ENCODE measurements at regions not wholly inside any gene's neighbourhood (a gene's known extent, or its start where the extent isn't known, plus 50 kb on each side); places are given as distances from the start of the nearest gene placed in this dataset.

DNA sequence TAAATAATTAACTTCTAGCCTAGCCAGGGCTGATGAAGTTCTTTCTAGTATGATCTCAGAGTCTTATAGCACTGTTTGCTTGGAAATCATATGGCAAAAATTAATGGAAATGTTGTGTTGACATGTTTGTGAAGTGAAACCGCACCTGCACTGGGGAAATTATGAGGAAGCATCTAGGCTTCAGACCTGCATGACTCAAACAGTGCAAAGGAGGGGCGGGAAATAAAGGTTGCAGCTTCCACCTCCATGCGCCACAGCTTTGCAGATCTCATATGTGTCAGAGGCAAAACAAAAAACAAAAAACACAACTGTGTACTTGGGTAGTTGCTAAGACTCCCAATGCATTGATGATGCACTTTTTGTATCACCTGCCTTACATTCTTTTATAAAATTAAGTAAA lies 1080.6 kb downstream of the PLA2G4A start:
- no peak overlapping the region for H3K27ac ChIP-seq (ENCODE audit: low read length)
- H3K27me3 ChIP-seq (ENCODE audit: insufficient read depth, low read length, poor library complexity) = no peaks in the 10 kb centered on the region
- H3K9me3 ChIP-seq (ENCODE audit: insufficient read depth, low read length, severe bottlenecking) = no peaks in the 10 kb centered on the region
- no peak for TF ChIP-seq EZH2 (IDR thresholded peaks at IDR 0.05; ENCODE audit: borderline replicate concordance, low read depth, low read length, severe bottlenecking)
- TF ChIP-seq, protein P1, sequence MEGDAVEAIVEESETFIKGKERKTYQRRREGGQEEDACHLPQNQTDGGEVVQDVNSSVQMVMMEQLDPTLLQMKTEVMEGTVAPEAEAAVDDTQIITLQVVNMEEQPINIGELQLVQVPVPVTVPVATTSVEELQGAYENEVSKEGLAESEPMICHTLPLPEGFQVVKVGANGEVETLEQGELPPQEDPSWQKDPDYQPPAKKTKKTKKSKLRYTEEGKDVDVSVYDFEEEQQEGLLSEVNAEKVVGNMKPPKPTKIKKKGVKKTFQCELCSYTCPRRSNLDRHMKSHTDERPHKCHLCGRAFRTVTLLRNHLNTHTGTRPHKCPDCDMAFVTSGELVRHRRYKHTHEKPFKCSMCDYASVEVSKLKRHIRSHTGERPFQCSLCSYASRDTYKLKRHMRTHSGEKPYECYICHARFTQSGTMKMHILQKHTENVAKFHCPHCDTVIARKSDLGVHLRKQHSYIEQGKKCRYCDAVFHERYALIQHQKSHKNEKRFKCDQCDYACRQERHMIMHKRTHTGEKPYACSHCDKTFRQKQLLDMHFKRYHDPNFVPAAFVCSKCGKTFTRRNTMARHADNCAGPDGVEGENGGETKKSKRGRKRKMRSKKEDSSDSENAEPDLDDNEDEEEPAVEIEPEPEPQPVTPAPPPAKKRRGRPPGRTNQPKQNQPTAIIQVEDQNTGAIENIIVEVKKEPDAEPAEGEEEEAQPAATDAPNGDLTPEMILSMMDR (IDR thresholded peaks at IDR 0.05; ENCODE audit: borderline replicate concordance, extremely low read depth, low read length, poor library complexity, severe bottlenecking) = no peak
- no peak overlapping the region for H3K4me2 ChIP-seq (ENCODE audit: insufficient read depth, low read length)
- H3K36me3 ChIP-seq (ENCODE audit: insufficient read depth, low read length) = no peaks in the 10 kb centered on the region
- no peaks in the 10 kb centered on the region for H3K4me1 ChIP-seq (ENCODE audit: insufficient read depth, low read length)
- H2AFZ ChIP-seq (ENCODE audit: low read depth, low read length) = no peak overlapping the region
- H4K20me1 ChIP-seq (ENCODE audit: insufficient read depth, low read length) = no peaks in the 10 kb centered on the region
- DNase-seq (no peak), ATAC-seq (ENCODE audit: insufficient read depth, low read depth) (no peak)
- H3K4me3 ChIP-seq (ENCODE audit: low read depth in 1 of 2, low read length in 2 of 2) = no peak overlapping the region
- H3K79me2 ChIP-seq (ENCODE audit: insufficient read depth, low read length) = no peaks in the 10 kb centered on the region
- H3K9ac ChIP-seq (ENCODE audit: low read depth, low read length) = no peak overlapping the region

DNA sequence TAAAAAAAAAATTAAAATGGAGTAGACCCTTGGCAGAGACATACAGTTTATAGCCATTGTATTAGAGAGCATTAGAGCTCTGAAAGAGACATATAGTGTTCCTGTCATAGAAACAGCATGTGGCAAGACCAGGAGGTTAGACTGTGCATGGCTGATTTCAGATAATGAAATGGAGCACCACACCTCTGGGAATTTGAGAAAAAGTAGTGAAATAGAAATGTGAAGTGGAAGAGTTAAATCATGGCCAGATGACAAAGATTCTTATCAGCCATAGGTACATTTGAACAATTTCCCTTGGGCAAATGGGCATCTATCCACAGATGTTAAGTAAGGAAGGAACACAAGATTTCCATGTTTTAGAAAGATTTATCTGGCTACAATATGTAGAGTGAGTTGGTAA lies 1083.1 kb downstream of the PLA2G4A start:
- Histone ChIP-seq H3K27me3 (ENCODE audit: insufficient read depth, low read length, poor library complexity) (no peaks in the 10 kb centered on the region), H3K27ac (ENCODE audit: low read length) (no peak overlapping the region), H3K4me2 (ENCODE audit: insufficient read depth, low read length) (no peak overlapping the region), H3K4me3 (ENCODE audit: low read depth in 1 of 2, low read length in 2 of 2) (no peak overlapping the region), H3K4me1 (ENCODE audit: insufficient read depth, low read length) (no peaks in the 10 kb centered on the region), H3K9me3 (ENCODE audit: insufficient read depth, low read length, severe bottlenecking) (no peaks in the 10 kb centered on the region), H4K20me1 (ENCODE audit: insufficient read depth, low read length) (no peaks in the 10 kb centered on the region), H3K9ac (ENCODE audit: low read depth, low read length) (no peak overlapping the region), H2AFZ (ENCODE audit: low read depth, low read length) (no peak overlapping the region), H3K79me2 (ENCODE audit: insufficient read depth, low read length) (no peaks in the 10 kb centered on the region), H3K36me3 (ENCODE audit: insufficient read depth, low read length) (no peaks in the 10 kb centered on the region)
- DNase-seq (no peak), ATAC-seq (ENCODE audit: insufficient read depth, low read depth) (no peak)
- TF ChIP-seq EZH2 (IDR thresholded peaks at IDR 0.05; ENCODE audit: borderline replicate concordance, low read depth, low read length, severe bottlenecking) = no peak
- TF ChIP-seq, protein P1 (IDR thresholded peaks at IDR 0.05; ENCODE audit: borderline replicate concordance, extremely low read depth, low read length, poor library complexity, severe bottlenecking) = no peak

DNA sequence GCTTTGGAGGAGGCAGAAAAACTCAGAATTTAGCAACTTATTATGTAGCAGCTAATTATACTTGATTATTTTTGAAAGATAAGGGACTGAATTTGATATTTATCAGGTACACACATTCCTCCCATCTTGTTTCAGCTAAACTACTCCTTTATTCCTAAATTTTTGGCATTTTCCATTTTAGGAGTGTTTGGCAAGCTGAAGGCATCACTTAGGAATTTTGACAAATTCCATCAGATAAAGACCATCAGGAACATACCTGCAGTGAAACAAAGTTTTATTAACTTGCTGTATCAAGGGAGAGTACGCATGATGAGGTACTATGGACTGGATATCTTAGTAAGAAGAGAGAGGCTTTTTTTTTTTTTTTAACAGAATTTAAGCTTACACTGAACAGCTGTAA lies 1092.2 kb downstream of the PLA2G4A start:
- H3K4me1 ChIP-seq (ENCODE audit: insufficient read depth, low read length) = no peaks in the 10 kb centered on the region
- no peaks in the 10 kb centered on the region for H4K20me1 ChIP-seq (ENCODE audit: insufficient read depth, low read length)
- no peaks in the 10 kb centered on the region for H3K79me2 ChIP-seq (ENCODE audit: insufficient read depth, low read length)
- no peaks in the 10 kb centered on the region for H3K9me3 ChIP-seq (ENCODE audit: insufficient read depth, low read length, severe bottlenecking)
- no peak overlapping the region for H3K9ac ChIP-seq (ENCODE audit: low read depth, low read length)
- DNase-seq (no peak), ATAC-seq (ENCODE audit: insufficient read depth, low read depth) (no peak)
- H2AFZ ChIP-seq (ENCODE audit: low read depth, low read length) = no peak overlapping the region
- no peaks in the 10 kb centered on the region for H3K27me3 ChIP-seq (ENCODE audit: insufficient read depth, low read length, poor library complexity)
- H3K4me2 ChIP-seq (ENCODE audit: insufficient read depth, low read length) = no peak overlapping the region
- H3K4me3 ChIP-seq (ENCODE audit: low read depth in 1 of 2, low read length in 2 of 2) = no peak overlapping the region
- H3K36me3 ChIP-seq (ENCODE audit: insufficient read depth, low read length) = no peaks in the 10 kb centered on the region
- no peak overlapping the region for H3K27ac ChIP-seq (ENCODE audit: low read length)
- no peak for TF ChIP-seq EZH2 (IDR thresholded peaks at IDR 0.05; ENCODE audit: borderline replicate concordance, low read depth, low read length, severe bottlenecking)
- TF ChIP-seq, protein P1 (IDR thresholded peaks at IDR 0.05; ENCODE audit: borderline replicate concordance, extremely low read depth, low read length, poor library complexity, severe bottlenecking) = no peak

DNA sequence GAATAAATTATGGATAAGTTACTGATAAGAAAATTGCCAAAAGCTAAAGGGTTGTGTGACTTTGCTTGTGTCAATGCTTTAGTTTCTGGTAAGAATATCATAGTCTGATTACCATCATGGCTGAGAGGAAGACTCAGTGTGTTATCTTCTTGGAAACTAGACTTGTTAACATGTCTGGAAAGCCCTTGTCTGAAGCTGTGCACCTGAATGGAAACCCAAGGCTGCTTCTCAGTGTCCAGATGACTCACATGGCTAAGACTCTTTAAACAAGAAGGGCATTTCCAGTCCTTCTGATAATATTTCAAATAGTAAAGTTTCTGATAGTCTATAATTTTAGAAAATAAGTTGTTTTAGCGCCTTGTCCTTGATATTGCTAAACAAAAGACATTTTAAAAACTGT lies 1092.7 kb downstream of the PLA2G4A start:
- Histone ChIP-seq H3K9me3 (ENCODE audit: insufficient read depth, low read length, severe bottlenecking) (no peaks in the 10 kb centered on the region), H3K27me3 (ENCODE audit: insufficient read depth, low read length, poor library complexity) (no peaks in the 10 kb centered on the region), H3K79me2 (ENCODE audit: insufficient read depth, low read length) (no peaks in the 10 kb centered on the region), H3K36me3 (ENCODE audit: insufficient read depth, low read length) (no peaks in the 10 kb centered on the region), H3K9ac (ENCODE audit: low read depth, low read length) (no peak overlapping the region), H2AFZ (ENCODE audit: low read depth, low read length) (no peak overlapping the region), H3K27ac (ENCODE audit: low read length) (no peak overlapping the region), H3K4me3 (ENCODE audit: low read depth in 1 of 2, low read length in 2 of 2) (no peak overlapping the region), H3K4me2 (ENCODE audit: insufficient read depth, low read length) (no peak overlapping the region), H3K4me1 (ENCODE audit: insufficient read depth, low read length) (no peaks in the 10 kb centered on the region), H4K20me1 (ENCODE audit: insufficient read depth, low read length) (no peaks in the 10 kb centered on the region)
- DNase-seq (no peak), ATAC-seq (ENCODE audit: insufficient read depth, low read depth) (no peak)
- TF ChIP-seq EZH2 (IDR thresholded peaks at IDR 0.05; ENCODE audit: borderline replicate concordance, low read depth, low read length, severe bottlenecking) = no peak
- TF ChIP-seq, protein P1 (IDR thresholded peaks at IDR 0.05; ENCODE audit: borderline replicate concordance, extremely low read depth, low read length, poor library complexity, severe bottlenecking) = no peak
